Choroid plexus epithelial cell (primary cell): ENCODE measurements at regions not wholly inside any gene's neighbourhood (a gene's known extent, or its start where the extent isn't known, plus 50 kb on each side); places are given as distances from the start of the nearest gene placed in this dataset.

ENCODE experiments used
- DNase-seq: peaks from one replicate; pipeline ENCODE4 v3.0.0-alpha.2; 2010; ENCODE audit warnings: low read depth
- H3K4me3 ChIP-seq: 2 replicates; pipeline ENCODE4 v1.5.1; 2011; ENCODE audit warnings: low read depth, mild to moderate bottlenecking, control low read depth, low read length, moderate library complexity
- TF ChIP-seq, protein P1 (sequence below): conservative IDR thresholded peaks from 2 replicates; pipeline ENCODE4 v1.5.1; 2011; ENCODE audit warnings: low read depth, mild to moderate bottlenecking, control low read depth, inconsistent platforms, low read length, moderate library complexity

DNA sequence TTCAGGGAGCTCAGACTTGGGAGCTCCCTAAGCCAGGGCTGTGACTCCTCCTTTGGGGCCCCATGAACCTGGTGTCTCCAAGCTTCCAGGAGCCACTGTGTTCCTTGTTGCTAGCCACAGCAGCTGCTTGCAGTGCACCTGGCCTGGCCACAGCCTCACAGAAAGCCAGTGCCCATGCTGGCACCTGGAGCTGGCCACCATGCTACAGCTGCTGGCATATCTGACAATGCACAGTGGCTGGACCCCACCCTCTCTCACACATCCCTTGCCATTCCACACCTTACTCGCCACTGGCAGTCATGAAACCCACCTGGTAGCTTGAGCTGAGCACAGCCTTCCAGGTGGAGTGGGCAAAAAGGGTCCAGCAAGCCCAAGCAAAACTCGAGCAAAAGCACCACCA lies 441.7 kb downstream of the ARAP2 start:
- no peak for DNase-seq
- TF ChIP-seq, protein P1, sequence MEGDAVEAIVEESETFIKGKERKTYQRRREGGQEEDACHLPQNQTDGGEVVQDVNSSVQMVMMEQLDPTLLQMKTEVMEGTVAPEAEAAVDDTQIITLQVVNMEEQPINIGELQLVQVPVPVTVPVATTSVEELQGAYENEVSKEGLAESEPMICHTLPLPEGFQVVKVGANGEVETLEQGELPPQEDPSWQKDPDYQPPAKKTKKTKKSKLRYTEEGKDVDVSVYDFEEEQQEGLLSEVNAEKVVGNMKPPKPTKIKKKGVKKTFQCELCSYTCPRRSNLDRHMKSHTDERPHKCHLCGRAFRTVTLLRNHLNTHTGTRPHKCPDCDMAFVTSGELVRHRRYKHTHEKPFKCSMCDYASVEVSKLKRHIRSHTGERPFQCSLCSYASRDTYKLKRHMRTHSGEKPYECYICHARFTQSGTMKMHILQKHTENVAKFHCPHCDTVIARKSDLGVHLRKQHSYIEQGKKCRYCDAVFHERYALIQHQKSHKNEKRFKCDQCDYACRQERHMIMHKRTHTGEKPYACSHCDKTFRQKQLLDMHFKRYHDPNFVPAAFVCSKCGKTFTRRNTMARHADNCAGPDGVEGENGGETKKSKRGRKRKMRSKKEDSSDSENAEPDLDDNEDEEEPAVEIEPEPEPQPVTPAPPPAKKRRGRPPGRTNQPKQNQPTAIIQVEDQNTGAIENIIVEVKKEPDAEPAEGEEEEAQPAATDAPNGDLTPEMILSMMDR: no peak
- H3K4me3 ChIP-seq: no peak overlapping the region

DNA sequence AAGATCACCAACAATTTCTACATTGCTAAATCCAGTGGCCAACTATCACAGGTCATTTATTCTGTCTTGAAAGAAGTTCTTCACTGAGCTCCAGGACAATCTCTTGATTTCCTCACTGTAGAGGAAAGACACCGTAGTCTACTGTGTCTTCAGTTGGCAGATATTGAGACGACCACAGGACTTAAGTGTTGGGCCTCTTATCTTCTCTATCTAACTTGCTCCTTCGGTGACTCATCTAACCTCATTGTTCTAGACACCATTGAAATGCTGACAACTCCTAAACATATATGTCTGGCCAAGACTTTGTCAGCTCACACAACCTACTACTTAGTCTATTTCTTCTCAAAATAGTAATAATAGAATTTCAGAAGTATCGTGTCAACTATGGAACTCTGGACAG lies 425.8 kb downstream of the ARAP2 start:
- TF ChIP-seq, protein P1: no peak
- DNase-seq: no peak

DNA sequence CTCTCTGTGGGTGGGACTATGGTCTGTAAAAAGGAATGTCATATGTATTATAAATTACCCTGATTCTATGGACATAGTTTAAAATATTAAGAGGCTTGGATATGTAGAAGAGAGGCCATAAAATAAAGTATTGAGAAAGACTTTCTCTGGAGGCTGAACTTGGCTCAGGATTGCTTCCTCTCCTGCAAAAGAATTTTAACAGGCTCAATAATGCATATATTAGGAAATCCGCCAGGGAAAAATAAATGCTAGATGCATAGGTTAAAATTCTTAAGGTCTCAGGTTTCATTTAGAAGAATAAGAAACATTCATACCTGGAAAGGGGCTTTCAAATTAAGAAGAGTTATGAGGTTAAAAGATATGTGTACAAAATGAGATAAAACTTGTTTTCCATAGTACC lies 424.3 kb downstream of the ARAP2 start:
- H3K4me3 ChIP-seq: no peak overlapping the region
- no peak for DNase-seq
- TF ChIP-seq, protein P1: no peak

More for the DNA sequence above, 425.8 kb downstream of the ARAP2 start:
- no peak overlapping the region for H3K4me3 ChIP-seq

DNA sequence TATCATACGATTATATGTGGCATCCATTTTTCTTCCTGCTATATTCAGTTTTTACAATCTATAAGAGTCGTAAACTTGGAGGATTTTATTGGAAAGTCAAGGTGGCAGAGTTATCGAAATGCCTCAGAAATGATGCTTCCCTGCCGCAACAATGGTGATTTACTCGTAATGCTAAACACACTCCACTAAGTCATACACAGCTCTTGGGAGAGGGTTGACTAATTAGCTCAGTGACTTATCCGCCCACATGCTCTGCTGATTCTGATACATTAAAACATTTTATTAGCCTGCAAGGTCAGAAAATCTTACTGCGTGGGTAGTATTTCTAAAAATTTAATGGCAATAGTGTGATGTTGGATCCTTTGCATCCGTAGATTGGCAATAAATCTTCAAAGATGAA lies 420.1 kb downstream of the ARAP2 start:
- no peak overlapping the region for H3K4me3 ChIP-seq
- TF ChIP-seq, protein P1: no peak
- no peak for DNase-seq

DNA sequence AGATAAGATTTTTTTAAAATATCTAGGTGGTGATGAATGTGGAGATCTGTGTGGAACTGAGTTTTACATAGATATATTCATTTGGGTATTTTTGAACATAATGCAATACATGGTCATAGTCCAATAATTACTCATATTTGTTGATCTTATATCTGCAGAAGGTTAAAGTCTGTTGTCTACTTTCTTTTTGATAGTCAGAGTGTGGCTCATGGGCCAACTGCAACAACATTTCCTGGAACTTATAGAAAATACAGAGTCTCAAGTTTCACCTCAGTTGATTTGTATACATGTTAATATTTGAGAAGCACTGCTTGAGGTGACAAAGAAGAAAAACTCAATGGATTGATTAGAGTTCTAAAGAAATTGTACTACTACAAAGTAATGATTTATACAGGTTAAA lies 408.4 kb downstream of the ARAP2 start:
- TF ChIP-seq, protein P1: no peak
- no peak for DNase-seq
- no peak overlapping the region for H3K4me3 ChIP-seq

DNA sequence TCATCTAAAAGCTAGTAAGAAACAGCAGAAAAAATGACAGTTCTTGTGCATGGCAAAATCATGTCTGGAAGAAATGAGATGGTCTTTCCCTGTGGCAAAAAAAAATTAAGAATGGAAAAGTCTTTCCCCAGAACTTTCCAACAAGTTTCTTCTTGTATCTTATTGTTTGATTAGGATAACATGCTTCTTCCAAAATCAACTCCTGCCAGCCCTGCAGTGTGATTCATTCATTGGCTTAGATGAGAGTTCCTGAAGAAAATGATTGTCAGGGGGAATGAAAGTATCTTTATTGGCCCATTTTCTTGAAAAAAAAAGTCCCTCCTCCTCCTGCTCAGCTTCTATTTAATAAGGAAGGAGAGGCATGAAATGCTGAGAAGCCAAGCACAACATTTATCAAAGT lies 407.7 kb downstream of the ARAP2 start:
- TF ChIP-seq, protein P1: no peak
- H3K4me3 ChIP-seq: no peak overlapping the region
- no peak for DNase-seq

DNA sequence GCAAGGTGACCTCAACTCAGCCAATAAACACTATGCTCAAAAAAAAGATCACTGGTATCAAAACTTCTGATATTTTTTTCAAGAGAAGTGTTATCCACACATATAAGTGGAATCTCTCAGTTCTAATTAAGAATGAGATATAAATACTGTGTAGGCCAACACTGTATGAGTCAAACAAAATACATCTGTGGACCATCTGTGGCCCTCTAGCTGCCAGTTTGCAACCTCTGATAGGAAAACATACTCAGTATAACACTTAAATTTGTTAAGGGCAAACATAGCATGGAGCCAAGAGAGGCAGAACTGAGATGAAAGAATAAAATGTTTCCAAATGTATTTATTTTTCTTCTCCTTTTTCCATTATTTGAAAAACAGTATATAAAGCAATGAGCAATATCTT lies 377.3 kb downstream of the ARAP2 start:
- TF ChIP-seq, protein P1: no peak
- H3K4me3 ChIP-seq: no peak overlapping the region
- no peak for DNase-seq
